ENCODE measurements at regions not wholly inside any gene's neighbourhood (a gene's known extent, or its start where the extent isn't known, plus 50 kb on each side); places are given as distances from the start of the nearest gene placed in this dataset.

DNA sequence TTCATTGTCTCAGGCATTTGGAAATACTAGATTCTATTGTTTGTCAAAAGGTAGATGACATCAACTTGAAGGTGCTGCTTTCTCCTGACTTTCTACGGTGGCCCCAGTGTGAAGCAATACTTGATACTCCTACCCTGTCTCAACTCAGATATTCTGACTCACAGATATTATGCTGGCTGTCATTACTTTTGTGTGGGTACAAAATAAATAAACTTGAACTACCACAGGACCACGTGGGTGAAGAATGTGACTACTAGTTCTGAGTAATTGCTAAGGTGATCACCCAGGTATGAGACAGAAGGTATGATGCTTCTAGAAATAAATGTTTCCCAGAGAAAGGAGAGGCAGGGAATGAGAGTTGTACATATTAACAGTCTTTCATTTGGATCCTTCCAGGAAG is 275.3 kb upstream of the SPOCK3 start:
- no peak for DNase-seq

- DNase-seq: no peak
Measured at GRCh38 chr4:167524091-167524490, 289.8 kb upstream of the SPOCK3 start.

GRCh38 chr4:167537761-167538160 is 303.5 kb upstream of the SPOCK3 start:
- no peak for DNase-seq

- DNase-seq: no peak
Measured at GRCh38 chr4:167541286-167541685, 307.0 kb upstream of the SPOCK3 start.

DNA sequence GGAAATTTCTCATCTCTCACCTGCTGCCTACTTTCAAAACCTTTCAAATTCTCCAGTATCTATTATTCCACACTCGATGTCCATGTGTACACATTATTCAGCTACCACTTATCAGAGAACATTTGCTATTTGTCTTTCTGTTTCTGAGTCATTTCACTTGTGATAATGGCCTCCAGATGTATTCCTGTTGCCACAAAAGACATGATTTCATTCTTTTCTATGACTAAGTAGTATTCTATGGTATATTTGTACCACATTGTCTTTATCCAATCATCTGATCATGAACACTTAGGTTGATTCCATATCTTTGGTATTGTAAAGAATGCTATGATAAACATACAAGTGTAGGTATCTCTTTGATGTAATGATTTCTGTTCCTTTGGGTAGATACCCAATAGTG is 310.1 kb upstream of the SPOCK3 start:
- DNase-seq: no peak

DNA sequence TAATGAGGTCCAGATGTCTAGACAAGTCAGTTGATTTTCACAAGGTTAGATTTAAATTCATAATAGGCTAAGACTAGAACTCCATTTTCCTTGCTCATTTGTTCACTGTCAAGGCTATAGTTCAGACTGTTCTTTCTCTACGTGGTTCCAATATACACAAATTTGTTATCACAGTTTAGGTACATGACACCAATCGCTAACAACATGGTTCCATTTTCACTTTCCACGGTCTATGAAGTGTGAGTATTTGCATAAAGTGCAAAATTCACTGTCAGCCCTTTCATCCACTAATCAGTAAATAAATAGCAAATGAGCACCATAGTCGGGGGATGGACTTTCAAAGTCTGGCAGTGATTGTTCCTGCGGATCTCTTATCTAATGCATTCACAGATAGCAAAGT is 315.7 kb upstream of the SPOCK3 start:
- DNase-seq: no peak

DNA sequence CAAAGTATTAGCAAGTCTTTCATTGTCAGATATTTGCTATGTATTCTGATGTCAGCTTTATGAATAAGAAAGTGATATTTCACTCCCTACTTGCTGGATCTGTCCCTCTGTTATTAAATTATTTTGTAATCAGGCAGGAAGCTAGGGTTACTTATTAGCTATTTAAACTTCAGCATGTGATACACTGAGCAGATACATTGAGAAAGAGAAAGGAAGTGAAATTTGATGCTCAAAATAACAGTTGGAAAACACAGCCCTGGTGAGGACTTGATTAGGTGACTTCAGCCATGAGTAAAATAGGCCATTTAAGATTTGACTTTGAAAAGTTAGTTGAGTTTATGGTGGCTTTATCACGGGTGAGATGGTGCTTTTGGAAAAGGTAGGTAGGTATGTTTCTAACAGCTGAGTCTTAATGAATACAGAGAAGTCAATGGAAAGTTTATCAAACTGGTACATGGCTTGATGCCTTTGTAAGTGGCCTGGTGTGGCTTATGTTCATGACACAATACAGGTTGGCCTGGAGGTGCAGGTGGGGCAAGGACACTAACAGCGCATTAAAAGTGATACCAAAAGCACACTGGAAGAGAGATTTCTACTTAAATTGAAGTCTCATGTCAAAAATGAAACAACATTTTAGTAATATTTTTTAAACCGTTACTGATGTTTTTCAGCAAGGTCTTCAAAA is 321.2 kb upstream of the SPOCK3 start:
- peak in 1 of 3 experiments; percentile 22 for DNase-seq

GRCh38 chr4:167578906-167579305 is 344.6 kb upstream of the SPOCK3 start:
- no peak for DNase-seq

- no peak for DNase-seq
Measured at GRCh38 chr4:167581449-167581965, 347.2 kb upstream of the SPOCK3 start.

DNA sequence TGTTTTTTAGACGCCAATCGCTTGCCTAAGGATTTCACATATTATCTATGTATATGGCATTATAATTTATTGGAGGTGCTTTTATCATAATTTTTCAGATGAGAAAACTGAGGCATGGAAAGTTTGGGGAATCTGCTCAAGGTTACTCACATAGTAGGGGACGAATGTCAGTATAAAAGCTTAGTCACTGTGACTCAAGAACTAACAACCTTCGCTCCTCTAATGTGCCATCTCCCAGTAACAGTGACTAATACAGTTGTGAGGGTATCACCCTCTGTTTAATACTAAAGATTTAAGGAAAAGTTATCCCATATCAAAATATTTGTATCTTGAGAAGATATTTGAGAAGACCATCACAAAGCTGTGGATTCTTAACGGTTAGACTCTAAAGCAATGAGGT is 353.1 kb upstream of the SPOCK3 start:
- no peak for DNase-seq

DNA sequence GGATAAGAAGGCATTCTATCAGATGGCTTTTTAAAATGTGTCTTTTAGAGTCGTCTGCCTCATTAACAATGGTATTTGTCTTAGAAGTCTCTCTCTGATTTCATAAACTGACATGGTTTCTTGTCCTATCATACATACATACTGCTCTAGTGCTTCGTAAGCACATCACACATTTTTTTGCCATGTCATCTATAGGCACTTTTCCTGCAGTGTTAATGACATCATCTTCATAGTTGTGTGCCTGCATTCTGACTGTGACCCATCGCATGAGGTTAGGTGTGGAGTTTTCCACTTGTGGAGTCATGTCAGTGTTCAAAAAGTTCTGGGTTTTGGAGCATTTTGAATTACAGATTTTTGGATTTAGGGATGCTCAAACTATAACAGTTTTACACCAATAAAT is 361.6 kb upstream of the SPOCK3 start:
- no peak for DNase-seq

GRCh38 chr4:167602157-167602556 is 367.9 kb upstream of the SPOCK3 start:
- no peak for DNase-seq

DNA sequence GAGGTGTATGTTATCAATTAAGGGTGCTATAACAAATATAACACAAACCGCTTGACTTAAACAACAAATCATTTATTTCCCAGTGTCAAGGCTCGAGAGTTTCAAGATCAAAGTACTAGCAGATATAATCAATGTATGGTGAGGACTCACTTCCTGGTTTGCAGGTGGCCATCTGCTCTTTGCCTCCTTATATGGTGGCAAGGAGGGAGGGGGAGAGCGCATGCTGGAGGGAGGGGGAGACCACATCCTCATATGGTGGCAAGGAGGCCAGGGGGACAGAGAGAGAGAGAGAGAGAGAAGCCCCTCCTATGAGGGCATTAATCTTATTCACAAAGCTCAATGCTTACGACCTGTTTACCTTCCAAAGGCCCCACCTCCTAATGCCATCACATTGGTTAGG is 372.3 kb upstream of the SPOCK3 start:
- no peak for DNase-seq

GRCh38 chr4:167613381-167613780 is 379.1 kb upstream of the SPOCK3 start:
- DNase-seq: no peak

DNA sequence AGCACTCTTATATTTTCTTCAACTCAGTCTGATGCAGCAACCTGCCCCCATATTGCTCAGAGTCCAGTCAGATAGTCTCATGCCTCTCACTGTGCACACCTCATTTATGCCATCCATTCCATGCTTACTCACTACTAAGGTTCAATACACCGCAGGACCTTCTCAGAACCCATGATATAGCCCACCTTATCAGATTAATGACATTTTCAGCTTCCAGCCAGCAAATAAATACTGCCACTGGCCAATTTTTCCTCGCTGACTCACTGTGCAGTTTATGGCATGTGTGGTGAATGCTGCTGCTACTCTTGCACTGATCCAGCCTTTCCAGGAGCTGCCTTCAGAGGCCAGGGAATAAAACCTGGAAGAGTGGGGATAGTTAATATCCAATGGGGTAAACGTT is 380.6 kb upstream of the SPOCK3 start:
- no peak for DNase-seq

DNA sequence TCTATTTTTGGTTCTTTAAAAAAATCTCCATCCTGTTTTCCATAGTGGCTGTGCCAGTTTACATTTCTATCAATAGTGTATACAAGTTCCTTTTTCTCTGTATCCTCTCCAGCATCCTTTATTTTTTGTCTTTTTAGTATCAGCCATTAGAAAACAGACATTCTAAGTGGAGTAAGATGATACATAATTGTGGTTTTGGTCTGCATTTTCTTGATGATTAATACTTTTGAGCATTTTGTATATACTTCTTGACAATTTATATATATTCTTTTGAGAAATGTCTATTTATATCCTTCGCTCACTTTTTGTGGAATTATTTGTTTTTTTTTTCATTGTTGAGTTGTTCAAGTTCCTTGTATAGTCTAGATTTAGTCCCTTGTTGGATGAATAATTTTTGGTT is 382.2 kb upstream of the SPOCK3 start:
- no peak for DNase-seq

GRCh38 chr4:167622481-167623240 is 388.4 kb upstream of the SPOCK3 start:
- peak; percentile 15 to 69 (median 15) for DNase-seq

- no peak for DNase-seq
Measured at GRCh38 chr4:167623241-167623572, 388.9 kb upstream of the SPOCK3 start.

DNA sequence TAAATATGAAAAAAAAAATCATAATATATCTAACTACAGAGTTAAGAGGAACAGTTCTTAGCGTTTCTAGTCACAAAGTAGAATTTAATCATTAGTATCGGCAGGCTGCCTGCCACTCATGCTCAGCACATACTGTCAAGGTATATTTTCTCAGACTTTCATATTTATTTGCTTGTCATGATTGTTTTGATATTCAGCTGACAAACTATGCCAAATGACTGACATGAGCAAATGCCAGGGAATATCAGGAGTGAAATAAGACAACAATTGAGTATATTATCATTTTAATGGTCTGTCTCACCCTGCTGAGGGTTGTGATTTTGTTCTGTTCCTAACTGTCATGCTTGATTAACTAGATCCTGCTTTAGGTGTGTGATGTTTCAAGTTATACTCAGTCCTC is 395.0 kb upstream of the SPOCK3 start:
- DNase-seq: no peak

- DNase-seq: no peak
Measured at GRCh38 chr4:167642250-167642649, 408.0 kb upstream of the SPOCK3 start.

- no peak for DNase-seq
Measured at GRCh38 chr4:167645358-167645757, 411.1 kb upstream of the SPOCK3 start.

- no peak for DNase-seq
Measured at GRCh38 chr4:167652267-167652666, 418.0 kb upstream of the SPOCK3 start.

- DNase-seq: no peak
Measured at GRCh38 chr4:167688660-167689142, 403.6 kb upstream of the ANXA10 start.

DNA sequence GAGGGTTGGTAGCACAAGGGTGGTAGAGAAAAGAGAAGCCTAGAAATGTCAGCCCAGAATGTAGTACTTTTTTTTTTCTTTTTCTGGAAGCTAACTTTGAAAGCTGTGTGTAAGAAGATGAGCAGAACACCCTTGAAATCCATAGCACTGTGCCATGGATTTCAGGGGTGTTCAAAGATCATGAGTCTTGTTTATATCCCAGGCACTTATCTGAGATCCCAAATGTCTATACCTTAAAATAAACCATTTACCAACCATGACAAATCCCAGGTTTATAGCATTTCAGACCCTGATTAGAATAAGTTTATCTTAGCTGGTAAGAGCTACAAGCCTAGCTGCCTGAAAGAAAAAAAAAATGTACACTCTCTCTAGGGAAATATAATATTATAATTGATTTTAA is 389.9 kb upstream of the ANXA10 start:
- DNase-seq: no peak

- no peak for DNase-seq
Measured at GRCh38 chr4:167711517-167711916, 380.8 kb upstream of the ANXA10 start.
